LoVo (cell line): ENCODE measurements at regions not wholly inside any gene's neighbourhood (a gene's known extent, or its start where the extent isn't known, plus 50 kb on each side); places are given as distances from the start of the nearest gene placed in this dataset.

Source experiments
- DNase-seq: peaks from one replicate; pipeline ENCODE4 v3.0.0-alpha.2; 2016; ENCODE audit warnings: low spot score

- DNase-seq: no peak
Measured at GRCh38 chr3:31425401-31425800, 107.3 kb upstream of the STT3B start.

- DNase-seq: no peak
Measured at GRCh38 chr3:31427623-31428022, 105.1 kb upstream of the STT3B start.

GRCh38 chr3:31431321-31431720 is 101.4 kb upstream of the STT3B start:
- no peak for DNase-seq

GRCh38 chr3:31432897-31433678 is 99.6 kb upstream of the STT3B start:
- DNase-seq: no peak

GRCh38 chr3:31433679-31433992 is 99.1 kb upstream of the STT3B start:
- DNase-seq: no peak

- no peak for DNase-seq
Measured at GRCh38 chr3:31434819-31435218, 97.9 kb upstream of the STT3B start.

GRCh38 chr3:31436830-31437229 is 95.9 kb upstream of the STT3B start:
- no peak for DNase-seq

- DNase-seq: no peak
Measured at GRCh38 chr3:31438742-31439141, 94.0 kb upstream of the STT3B start.

GRCh38 chr3:31439890-31440750 is 92.6 kb upstream of the STT3B start:
- DNase-seq: no peak

- no peak for DNase-seq
Measured at GRCh38 chr3:31440878-31441277, 91.8 kb upstream of the STT3B start.

GRCh38 chr3:31442755-31443154 is 90.0 kb upstream of the STT3B start:
- DNase-seq: no peak

- no peak for DNase-seq
Measured at GRCh38 chr3:31444220-31445142, 88.2 kb upstream of the STT3B start.

GRCh38 chr3:31445701-31446100 is 87.0 kb upstream of the STT3B start:
- DNase-seq: no peak

GRCh38 chr3:31448035-31448881 is 84.5 kb upstream of the STT3B start:
- DNase-seq: no peak

- DNase-seq: no peak
Measured at GRCh38 chr3:31448882-31449243, 83.9 kb upstream of the STT3B start.

- no peak for DNase-seq
Measured at GRCh38 chr3:31449318-31449717, 83.4 kb upstream of the STT3B start.

- no peak for DNase-seq
Measured at GRCh38 chr3:31450345-31450744, 82.4 kb upstream of the STT3B start.

GRCh38 chr3:31452495-31453106 is 80.1 kb upstream of the STT3B start:
- DNase-seq: no peak

- DNase-seq: no peak
Measured at GRCh38 chr3:31453430-31453829, 79.3 kb upstream of the STT3B start.

- no peak for DNase-seq
Measured at GRCh38 chr3:31455524-31455923, 77.2 kb upstream of the STT3B start.

- no peak for DNase-seq
Measured at GRCh38 chr3:31456373-31456772, 76.4 kb upstream of the STT3B start.
